Mesendoderm (in vitro differentiated cells): ENCODE measurements at regions not wholly inside any gene's neighbourhood (a gene's known extent, or its start where the extent isn't known, plus 50 kb on each side); places are given as distances from the start of the nearest gene placed in this dataset.

ENCODE experiments used
- DNase-seq: peaks from one replicate; pipeline ENCODE4 v3.0.0; 2013
- H2AK5ac ChIP-seq: 2 replicates; pipeline ENCODE4 v1.6.1; 2013; ENCODE audit warnings: low read length, inconsistent platforms
- H2BK120ac ChIP-seq: 2 replicates; pipeline ENCODE4 v1.6.1; 2013; ENCODE audit warnings: low read depth, mild to moderate bottlenecking, low read length, moderate library complexity, mixed read lengths
- H2BK15ac ChIP-seq: replicated peaks from 2 replicates; pipeline ENCODE4 v1.6.1; 2013; ENCODE audit warnings: low read depth, mild to moderate bottlenecking, moderate library complexity
- H2BK5ac ChIP-seq: 2 replicates; pipeline ENCODE4 v1.6.1; 2013; ENCODE audit warnings: low read length, inconsistent platforms
- H3K18ac ChIP-seq: 2 replicates; pipeline ENCODE4 v1.6.1; 2013; ENCODE audit warnings: mild to moderate bottlenecking, low read length, mixed read lengths
- H3K23ac ChIP-seq: one replicate; pipeline ENCODE4 v1.6.1; 2013; ENCODE audit warnings: low read length
- H3K27ac ChIP-seq: 2 replicates; pipeline ENCODE4 v1.5.1; 2013; ENCODE audit warnings: low read depth, mild to moderate bottlenecking, inconsistent platforms, low read length, moderate library complexity
- H3K27me3 ChIP-seq: 2 replicates; pipeline ENCODE4 v1.6.1; 2013; ENCODE audit warnings: low read length, control low read depth, mild to moderate bottlenecking, inconsistent platforms; ENCODE audit not compliant: insufficient read depth, poor library complexity
- H3K36me3 ChIP-seq: 2 replicates; pipeline ENCODE4 v1.6.1; 2013; ENCODE audit warnings: low read length, inconsistent platforms; ENCODE audit not compliant: control insufficient read depth, insufficient read depth
- H3K4ac ChIP-seq: one replicate; pipeline ENCODE4 v1.6.1; 2013; ENCODE audit warnings: low read depth, mild to moderate bottlenecking, low read length, moderate library complexity
- H3K4me1 ChIP-seq: 2 replicates; pipeline ENCODE4 v1.6.1; 2013; ENCODE audit warnings: low read depth, low read length, inconsistent platforms; ENCODE audit not compliant: control insufficient read depth
- H3K4me2 ChIP-seq: 2 replicates; pipeline ENCODE4 v1.6.1; 2013; ENCODE audit warnings: low read length
- H3K4me3 ChIP-seq: 2 replicates; pipeline ENCODE4 v1.5.1; 2013; ENCODE audit warnings: mild to moderate bottlenecking, low read length
- H3K56ac ChIP-seq: one replicate; pipeline ENCODE4 v1.6.1; 2013; ENCODE audit warnings: low read length
- H3K79me1 ChIP-seq: 2 replicates; pipeline ENCODE4 v1.6.1; 2013; ENCODE audit warnings: low read length, inconsistent platforms
- H3K79me2 ChIP-seq: 2 replicates; pipeline ENCODE4 v1.6.1; 2013; ENCODE audit warnings: mild to moderate bottlenecking, low read length; ENCODE audit not compliant: control insufficient read depth, insufficient read depth
- H3K9ac ChIP-seq: 2 replicates; pipeline ENCODE4 v1.6.1; 2013; ENCODE audit warnings: low read length, inconsistent platforms
- H4K5ac ChIP-seq: one replicate; pipeline ENCODE4 v1.6.1; 2013; ENCODE audit warnings: low read length
- H4K8ac ChIP-seq: one replicate; pipeline ENCODE4 v1.6.1; 2013; ENCODE audit warnings: low read depth, mild to moderate bottlenecking, control low read depth, low read length, moderate library complexity
- WGBS: extraction: QIAGEN DNeasy Blood & Tissue Kit; methylation state at CpG from one replicate; pipeline ENCODE4 v1.1.7; 2013; ENCODE audit warnings: low lambda C conversion rate, missing lambda C conversion rate; ENCODE audit not compliant: insufficient coverage; ENCODE audit errors: extremely low coverage; 5-methylcytosine and 5-hydroxymethylcytosine counted together

- H3K4me1 ChIP-seq: peaks cover 3% of the 10 kb centered on the region
- no peak overlapping the region for H3K4me3 ChIP-seq
- H2BK5ac ChIP-seq: peak overlapping the region; percentile 49
- no peak overlapping the region for H3K27ac ChIP-seq
- H3K4ac ChIP-seq: peak overlapping the region; percentile 94
- H3K79me1 ChIP-seq: no peaks in the 10 kb centered on the region
- no peak overlapping the region for H3K23ac ChIP-seq
- H3K27me3 ChIP-seq: no peaks in the 10 kb centered on the region
- WGBS: no CpG with 5 or more reads among the region's 4 CpGs
- H3K4me2 ChIP-seq: no peak overlapping the region
- no peak for DNase-seq
- H3K79me2 ChIP-seq: no peaks in the 10 kb centered on the region
- H3K18ac ChIP-seq: peak overlapping the region; percentile 92
- no peak overlapping the region for H4K5ac ChIP-seq
- no peak overlapping the region for H2AK5ac ChIP-seq
- peak overlapping the region; percentile 4 for H3K56ac ChIP-seq
- no peak overlapping the region for H3K9ac ChIP-seq
- no peak overlapping the region for H4K8ac ChIP-seq
- no peak overlapping the region for H2BK15ac ChIP-seq
- H3K36me3 ChIP-seq: no peaks in the 10 kb centered on the region
- peak overlapping the region; percentile 35 for H2BK120ac ChIP-seq
Observed at GRCh38 chr5:35335752-35336151, 105.5 kb upstream of the PRLR start.

DNA sequence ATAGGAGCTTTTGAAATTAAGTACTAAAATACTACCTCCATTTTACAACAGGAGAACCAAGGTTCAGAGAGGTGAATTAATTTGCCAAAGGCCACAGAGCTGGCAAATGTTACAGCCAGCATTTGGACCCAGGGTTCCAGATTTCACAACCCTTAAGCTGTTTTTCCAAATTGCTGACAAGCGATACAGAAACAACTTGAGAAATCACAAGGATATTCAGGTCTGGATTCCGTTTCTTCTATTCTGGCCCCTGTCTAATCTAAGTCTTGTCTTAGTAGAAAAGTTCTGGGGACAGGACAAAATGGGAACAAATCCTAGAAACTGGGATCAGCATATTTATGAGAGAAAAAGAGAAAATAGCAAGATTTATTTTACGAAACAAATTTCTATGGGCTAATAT, 103.1 kb upstream of the PRLR start:
- H3K4me1 ChIP-seq: peaks cover 2% of the 10 kb centered on the region
- H3K18ac ChIP-seq: peak overlapping the region; percentile 60
- no peak overlapping the region for H3K4me3 ChIP-seq
- no peak for DNase-seq
- H3K27me3 ChIP-seq: no peaks in the 10 kb centered on the region
- H3K9ac ChIP-seq: no peak overlapping the region
- WGBS: no CpG with 5 or more reads among the region's 3 CpGs
- no peaks in the 10 kb centered on the region for H3K79me2 ChIP-seq
- H2AK5ac ChIP-seq: no peak overlapping the region
- no peaks in the 10 kb centered on the region for H3K79me1 ChIP-seq
- no peak overlapping the region for H3K27ac ChIP-seq
- no peak overlapping the region for H4K5ac ChIP-seq
- H3K4ac ChIP-seq: no peak overlapping the region
- no peak overlapping the region for H2BK15ac ChIP-seq
- H4K8ac ChIP-seq: no peak overlapping the region
- H3K36me3 ChIP-seq: no peaks in the 10 kb centered on the region
- no peak overlapping the region for H3K56ac ChIP-seq
- no peak overlapping the region for H2BK120ac ChIP-seq
- no peak overlapping the region for H3K4me2 ChIP-seq
- H3K23ac ChIP-seq: no peak overlapping the region
- H2BK5ac ChIP-seq: no peak overlapping the region

DNA sequence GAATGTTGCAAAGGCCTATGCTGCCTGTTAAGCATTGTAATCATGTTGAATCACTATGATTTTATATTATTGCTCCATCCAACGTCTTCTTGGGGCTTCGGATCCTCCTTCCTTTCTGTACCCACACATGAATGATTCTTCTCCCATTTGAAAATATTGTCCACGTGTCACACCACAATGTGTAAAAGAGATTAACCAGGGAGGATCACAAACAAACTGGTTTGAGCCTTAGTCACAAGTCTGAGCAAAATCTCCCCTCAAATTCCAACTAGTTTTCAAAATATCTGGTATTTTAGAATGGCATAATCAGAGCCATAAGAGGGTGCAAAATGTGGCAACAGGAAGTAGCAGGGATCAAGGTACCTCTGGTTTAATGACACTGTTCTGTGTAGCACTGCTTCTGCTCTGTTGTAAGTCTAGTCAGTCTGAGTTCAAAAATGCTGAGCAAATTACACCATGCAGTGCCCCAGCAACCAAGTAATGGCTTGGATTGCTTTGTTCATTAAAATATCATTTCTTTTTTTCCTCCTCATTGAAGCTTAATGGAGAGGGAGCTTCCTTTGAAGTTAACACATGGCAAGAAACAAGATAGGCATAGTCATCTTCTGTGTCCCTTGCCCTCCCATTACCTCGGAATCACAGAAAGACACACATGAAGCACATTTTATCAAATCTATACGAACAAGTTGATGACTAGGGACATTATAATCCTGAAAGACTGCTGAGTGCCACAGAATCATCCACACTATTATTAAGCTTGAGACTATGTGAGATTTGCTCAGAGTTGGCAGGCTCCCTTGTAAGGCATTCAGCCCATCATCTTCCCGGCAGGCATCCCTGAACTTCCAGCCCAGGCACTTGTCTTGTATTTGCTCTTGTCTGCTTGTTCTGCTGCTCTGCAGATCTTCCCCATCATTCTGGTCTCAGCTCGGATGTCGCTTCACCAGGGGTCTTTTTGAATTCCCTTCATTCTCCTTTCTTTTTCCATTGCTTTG, 102.0 kb upstream of the PRLR start:
- no peak overlapping the region for H3K4me2 ChIP-seq
- H2BK5ac ChIP-seq: no peak overlapping the region
- peak overlapping the region; percentile 16 for H3K4ac ChIP-seq
- peak overlapping the region; percentile 92 for H2BK15ac ChIP-seq
- no peaks in the 10 kb centered on the region for H3K36me3 ChIP-seq
- no peak overlapping the region for H2BK120ac ChIP-seq
- no peak overlapping the region for H4K8ac ChIP-seq
- H3K23ac ChIP-seq: no peak overlapping the region
- no peak overlapping the region for H3K27ac ChIP-seq
- H3K4me3 ChIP-seq: no peak overlapping the region
- no peak for DNase-seq
- no peak overlapping the region for H3K9ac ChIP-seq
- H3K18ac ChIP-seq: no peak overlapping the region
- no peaks in the 10 kb centered on the region for H3K27me3 ChIP-seq
- H4K5ac ChIP-seq: no peak overlapping the region
- H3K79me2 ChIP-seq: no peaks in the 10 kb centered on the region
- no peak overlapping the region for H2AK5ac ChIP-seq
- no peaks in the 10 kb centered on the region for H3K79me1 ChIP-seq
- H3K4me1 ChIP-seq: no peaks in the 10 kb centered on the region
- no CpG with 5 or more reads among the region's 8 CpGs for WGBS
- no peak overlapping the region for H3K56ac ChIP-seq

DNA sequence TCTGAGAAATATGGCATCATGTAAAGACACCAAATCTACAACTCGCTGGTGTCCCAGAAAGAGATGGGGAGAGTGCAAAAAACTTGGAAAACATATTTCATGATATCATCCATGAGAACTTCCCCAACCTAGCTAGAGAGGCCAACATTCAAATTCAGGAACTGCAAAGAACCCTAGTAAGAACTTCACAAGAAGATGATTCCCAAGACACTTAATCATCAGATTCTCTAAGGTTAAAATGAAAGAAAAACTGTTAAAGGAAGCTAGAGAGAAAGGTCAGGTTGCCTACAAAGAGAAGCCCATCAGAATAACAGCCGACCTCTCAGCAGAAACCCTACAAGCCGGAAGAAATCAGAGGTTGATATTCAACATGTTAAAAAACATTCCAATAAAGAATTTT, 95.5 kb upstream of the PRLR start:
- Histone ChIP-seq H2BK15ac (no peak overlapping the region), H2AK5ac (no peak overlapping the region), H3K27me3 (no peaks in the 10 kb centered on the region), H4K8ac (no peak overlapping the region), H3K18ac (no peak overlapping the region), H3K36me3 (no peaks in the 10 kb centered on the region), H3K4ac (no peak overlapping the region), H4K5ac (no peak overlapping the region), H3K79me2 (no peaks in the 10 kb centered on the region), H2BK120ac (no peak overlapping the region), H3K79me1 (no peaks in the 10 kb centered on the region), H3K23ac (no peak overlapping the region), H3K27ac (no peak overlapping the region), H3K4me3 (no peak overlapping the region), H3K4me2 (no peak overlapping the region), H2BK5ac (no peak overlapping the region), H3K56ac (no peak overlapping the region), H3K9ac (no peak overlapping the region), H3K4me1 (no peaks in the 10 kb centered on the region)
- DNase-seq: no peak
- no CpG with 5 or more reads among the region's 3 CpGs for WGBS

GRCh38 chr5:35324679-35325078, 94.4 kb upstream of the PRLR start:
- H4K8ac ChIP-seq: no peak overlapping the region
- H3K36me3 ChIP-seq: no peaks in the 10 kb centered on the region
- no peak overlapping the region for H2BK120ac ChIP-seq
- no peak overlapping the region for H3K4ac ChIP-seq
- H2BK15ac ChIP-seq: no peak overlapping the region
- H2AK5ac ChIP-seq: no peak overlapping the region
- no peak overlapping the region for H3K27ac ChIP-seq
- H4K5ac ChIP-seq: no peak overlapping the region
- no peak overlapping the region for H3K4me3 ChIP-seq
- no CpG with 5 or more reads among the region's 6 CpGs for WGBS
- H3K9ac ChIP-seq: no peak overlapping the region
- no peaks in the 10 kb centered on the region for H3K4me1 ChIP-seq
- H3K4me2 ChIP-seq: no peak overlapping the region
- peak overlapping the region; percentile 11 for H3K56ac ChIP-seq
- H3K79me2 ChIP-seq: no peaks in the 10 kb centered on the region
- H3K27me3 ChIP-seq: no peaks in the 10 kb centered on the region
- no peak overlapping the region for H3K18ac ChIP-seq
- no peak for DNase-seq
- no peaks in the 10 kb centered on the region for H3K79me1 ChIP-seq
- no peak overlapping the region for H2BK5ac ChIP-seq
- H3K23ac ChIP-seq: peak overlapping the region; percentile 53
